SU-DHL-6 (cell line): ENCODE measurements at regions not wholly inside any gene's neighbourhood (a gene's known extent, or its start where the extent isn't known, plus 50 kb on each side); places are given as distances from the start of the nearest gene placed in this dataset.

Source experiments
- EZH2phosphoT487 ChIP-seq: fragments of 200-600 bp; sonication (generic), shearing (Covaris generic); conservative IDR thresholded peaks from 2 replicates; pipeline ENCODE4 v1.6.1; 2018; ENCODE audit warnings: mild to moderate bottlenecking, antibody characterized with exemption, low read length, moderate library complexity, mixed read lengths
- TF ChIP-seq, protein P1 (sequence below): fragments of 200-600 bp; sonication (generic); IDR thresholded peaks from one replicate; pipeline ENCODE4 v1.5.1; 2017; ENCODE audit warnings: antibody characterized with exemption, mild to moderate bottlenecking, low read length, moderate library complexity; ENCODE audit not compliant: insufficient read depth, poor library complexity, severe bottlenecking

DNA sequence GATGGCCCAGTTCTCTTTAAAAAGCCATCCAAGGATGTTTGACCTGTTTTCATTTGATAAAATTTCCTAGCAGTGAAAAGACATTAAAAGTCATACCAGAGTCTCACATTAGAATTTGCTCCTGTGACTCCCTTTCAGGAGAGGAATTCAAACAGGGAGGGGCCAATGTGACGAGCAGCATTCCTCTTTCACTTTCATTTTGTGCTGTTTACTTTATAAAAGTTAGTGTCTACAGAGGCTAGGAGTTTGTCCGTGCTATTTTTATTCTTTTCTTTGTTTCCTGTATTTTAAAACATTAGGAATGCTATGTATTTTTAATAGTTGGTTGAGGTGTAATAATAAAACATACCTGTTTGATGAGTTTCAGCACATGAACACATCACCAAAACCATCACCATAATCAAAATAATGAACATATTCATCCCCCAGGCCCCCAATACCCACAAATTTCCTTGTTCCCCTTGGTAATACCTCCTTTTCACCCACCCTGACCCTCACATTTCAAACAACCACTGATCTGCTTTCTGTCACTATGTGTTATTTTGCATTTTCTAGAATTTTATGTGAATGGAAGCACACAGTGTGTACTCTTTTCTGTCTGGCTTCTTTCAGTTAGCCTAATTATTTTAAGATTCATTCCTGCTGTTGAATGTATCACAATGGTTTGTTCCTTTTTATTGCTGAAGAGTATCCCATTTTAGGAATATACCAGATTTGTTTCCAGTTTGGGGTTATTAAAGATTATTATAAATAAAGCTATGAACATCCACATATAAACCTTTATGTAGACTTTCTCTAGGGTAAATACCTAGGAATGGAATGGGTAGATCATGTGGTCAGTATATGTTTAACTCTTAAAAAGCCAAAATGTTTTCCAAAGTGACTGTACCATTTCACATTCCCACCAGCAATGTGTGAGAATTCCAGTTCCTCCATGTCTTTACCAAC is 129.5 kb downstream of the TENT5C start:
- TF ChIP-seq, protein P1, sequence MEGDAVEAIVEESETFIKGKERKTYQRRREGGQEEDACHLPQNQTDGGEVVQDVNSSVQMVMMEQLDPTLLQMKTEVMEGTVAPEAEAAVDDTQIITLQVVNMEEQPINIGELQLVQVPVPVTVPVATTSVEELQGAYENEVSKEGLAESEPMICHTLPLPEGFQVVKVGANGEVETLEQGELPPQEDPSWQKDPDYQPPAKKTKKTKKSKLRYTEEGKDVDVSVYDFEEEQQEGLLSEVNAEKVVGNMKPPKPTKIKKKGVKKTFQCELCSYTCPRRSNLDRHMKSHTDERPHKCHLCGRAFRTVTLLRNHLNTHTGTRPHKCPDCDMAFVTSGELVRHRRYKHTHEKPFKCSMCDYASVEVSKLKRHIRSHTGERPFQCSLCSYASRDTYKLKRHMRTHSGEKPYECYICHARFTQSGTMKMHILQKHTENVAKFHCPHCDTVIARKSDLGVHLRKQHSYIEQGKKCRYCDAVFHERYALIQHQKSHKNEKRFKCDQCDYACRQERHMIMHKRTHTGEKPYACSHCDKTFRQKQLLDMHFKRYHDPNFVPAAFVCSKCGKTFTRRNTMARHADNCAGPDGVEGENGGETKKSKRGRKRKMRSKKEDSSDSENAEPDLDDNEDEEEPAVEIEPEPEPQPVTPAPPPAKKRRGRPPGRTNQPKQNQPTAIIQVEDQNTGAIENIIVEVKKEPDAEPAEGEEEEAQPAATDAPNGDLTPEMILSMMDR: no peak
- TF ChIP-seq EZH2phosphoT487: no peak
